ENCODE measurements at regions not wholly inside any gene's neighbourhood (a gene's known extent, or its start where the extent isn't known, plus 50 kb on each side); places are given as distances from the start of the nearest gene placed in this dataset.

- Histone ChIP-seq H3K4me1 (no peaks in the 10 kb centered on the region), H3K27ac (no peak overlapping the region), H3K4me2 (no peak overlapping the region), H3K4me3 (no peak overlapping the region), H3K9me3 (no peaks in the 10 kb centered on the region)
- CTCF ChIA-PET, result no interaction called here
- ATAC-seq (no peak), DNase-seq (ENCODE audit: low read depth in 1 of 2, low spot score in 1 of 2) (no peak), FAIRE-seq (no peak)
- POLR2A ChIA-PET, result no interaction called here
- 76% methylated on average over 5 of the region's 5 CpGs for WGBS (ENCODE audit: missing lambda C conversion rate)
- TF ChIP-seq ELK1 (IDR thresholded peaks at IDR 0.05; ENCODE audit: low read depth, low read length), result no peak
- no peak for TF ChIP-seq HOXB5 (CRISPR knock-in tag; IDR thresholded peaks at IDR 0.05)
- TF ChIP-seq ZC3H11A (IDR thresholded peaks at IDR 0.05), result no peak
- no peak for TF ChIP-seq PBX3 (IDR thresholded peaks at IDR 0.05)
- no peak for TF ChIP-seq BCL3 (IDR thresholded peaks at IDR 0.05)
- TF ChIP-seq EHF (CRISPR knock-in tag; IDR thresholded peaks at IDR 0.05), result no peak
- TF ChIP-seq REST (IDR thresholded peaks at IDR 0.05), result no peak
- no peak for TF ChIP-seq ATOH8 (CRISPR knock-in tag; IDR thresholded peaks at IDR 0.05; ENCODE audit: low read depth)
- no peak for TF ChIP-seq CHD2 (IDR thresholded peaks at IDR 0.05; ENCODE audit: low read length, partially characterized antibody)
- TF ChIP-seq JUN (IDR thresholded peaks at IDR 0.05), result no peak
These were observed 295.2 kb upstream of the LRP1B start for GRCh38 chr2:142426064-142426463.

- FAIRE-seq, result no peak
- Histone ChIP-seq H3K4me1 (no peaks in the 10 kb centered on the region), H3K27ac (no peak overlapping the region), H3K4me2 (no peak overlapping the region), H3K9me3 (no peaks in the 10 kb centered on the region), H3K4me3 (no peak overlapping the region)
- TF ChIP-seq HDAC2 (IDR thresholded peaks at IDR 0.05), result no peak
- ATAC-seq, result no peak
- WGBS (ENCODE audit: missing lambda C conversion rate), result 36% methylated on average over 3 of the region's 3 CpGs
- ChIA-PET CTCF (no interaction called here), POLR2A (no interaction called here)
- no peak for DNase-seq (ENCODE audit: low read depth in 1 of 2, low spot score in 1 of 2)
These were observed 294.7 kb upstream of the LRP1B start for GRCh38 chr2:142425551-142425950.

- H3K9me3 ChIP-seq, result no peaks in the 10 kb centered on the region
- ChIA-PET CTCF (no interaction called here), POLR2A (no interaction called here)
- no peak overlapping the region for H3K4me3 ChIP-seq
- no peak for TF ChIP-seq JUNB (IDR thresholded peaks at IDR 0.05)
- no peak for TF ChIP-seq ZC3H11A (IDR thresholded peaks at IDR 0.05)
- ATAC-seq (0 out of 6 replicates have a peak, but pooled peaks of 1 of the 2 experiments have one; percentile 24), DNase-seq (ENCODE audit: low read depth in 1 of 2, low spot score in 1 of 2) (no peak), FAIRE-seq (no peak)
- H3K27ac ChIP-seq, result no peak overlapping the region
- WGBS (ENCODE audit: missing lambda C conversion rate), result 14% methylated on average over 1 of the region's 1 CpG
- H3K4me1 ChIP-seq, result no peaks in the 10 kb centered on the region
- no peak overlapping the region for H3K4me2 ChIP-seq
These were observed 292.8 kb upstream of the LRP1B start for GRCh38 chr2:142423603-142424002.

GRCh38 chr2:142422769-142423168 is 292.0 kb upstream of the LRP1B start:
- no peak for FAIRE-seq
- Histone ChIP-seq H3K4me3 (no peak overlapping the region), H3K9me3 (no peaks in the 10 kb centered on the region), H3K4me1 (no peaks in the 10 kb centered on the region), H3K4me2 (no peak overlapping the region), H3K27ac (no peak overlapping the region)
- 0 out of 6 replicates have a peak, but pooled peaks of 1 of the 2 experiments have one; percentile 13 for ATAC-seq
- POLR2A ChIA-PET, result no interaction called here
- no peak for DNase-seq (ENCODE audit: low read depth in 1 of 2, low spot score in 1 of 2)
- CTCF ChIA-PET, result no interaction called here
- no peak for TF ChIP-seq RCOR1 (IDR thresholded peaks at IDR 0.05; ENCODE audit: low read depth, low read length)
- no peak for TF ChIP-seq ZNF302 (CRISPR knock-in tag; IDR thresholded peaks at IDR 0.05)
- no peak for TF ChIP-seq HOXA7 (CRISPR knock-in tag; IDR thresholded peaks at IDR 0.05)
- TF ChIP-seq EP300 (IDR thresholded peaks at IDR 0.05), result no peak
- TF ChIP-seq EHMT2 (IDR thresholded peaks at IDR 0.05; ENCODE audit: low read depth), result no peak
- no peak for TF ChIP-seq PHF8 (IDR thresholded peaks at IDR 0.05; ENCODE audit: borderline replicate concordance, low read depth)
- WGBS (ENCODE audit: missing lambda C conversion rate), result 48% methylated on average over 2 of the region's 2 CpGs

All from A549 (cell line).